ENCODE measurements at regions not wholly inside any gene's neighbourhood (a gene's known extent, or its start where the extent isn't known, plus 50 kb on each side); places are given as distances from the start of the nearest gene placed in this dataset.

DNA sequence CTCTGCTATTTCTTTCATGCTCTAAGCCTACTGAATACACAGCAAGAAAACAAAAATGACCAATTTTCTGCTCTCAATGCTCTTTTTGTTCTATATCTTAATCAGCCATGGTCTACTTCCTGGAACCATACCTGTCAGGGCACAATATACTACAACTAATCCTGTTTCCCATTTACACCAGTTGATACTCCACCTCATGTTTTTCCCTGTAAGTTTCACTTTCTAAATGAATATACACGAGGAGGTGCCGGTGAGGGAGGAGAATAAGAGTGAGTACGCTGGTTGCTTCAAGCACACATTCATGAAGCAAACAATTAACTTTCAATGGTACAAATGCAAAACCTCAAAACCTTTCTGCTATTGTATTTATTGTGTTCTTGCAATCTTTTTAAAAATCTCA is 443.1 kb upstream of the ID4 start:
- no peak for TF ChIP-seq GATA2 (IDR thresholded peaks at IDR 0.05; ENCODE audit: low read depth, low read length)
- TF ChIP-seq GATA3 (IDR thresholded peaks at IDR 0.05; ENCODE audit: low read depth, low read length) = no peak
